OCI-LY1 (cell line): ENCODE measurements at regions not wholly inside any gene's neighbourhood (a gene's known extent, or its start where the extent isn't known, plus 50 kb on each side); places are given as distances from the start of the nearest gene placed in this dataset.

ENCODE experiments used
- H2AFZ ChIP-seq: fragments of 200-600 bp; sonication (generic), shearing (Covaris generic); 2 replicates; pipeline ENCODE4 v1.6.0; 2014; ENCODE audit warnings: antibody characterized with exemption, mild to moderate bottlenecking, low read length
- H3F3A ChIP-seq: fragments of 200-600 bp; sonication (generic), shearing (Covaris generic); 2 replicates; pipeline ENCODE4 v1.6.0; 2014; ENCODE audit warnings: mild to moderate bottlenecking, antibody characterized with exemption, low read length, moderate library complexity; ENCODE audit not compliant: insufficient read depth
- H3K27ac ChIP-seq: fragments of 200-600 bp; sonication (generic); 2 replicates; pipeline ENCODE4 v1.5.1; 2014; ENCODE audit warnings: low read length, mixed run types, mild to moderate bottlenecking, low read depth; ENCODE audit not compliant: poor library complexity, severe bottlenecking
- H3K27me3 ChIP-seq: fragments of 200-600 bp; sonication (generic); 2 replicates; pipeline ENCODE4 v1.6.0; 2014; ENCODE audit warnings: antibody characterized with exemption, mild to moderate bottlenecking, low read length, moderate library complexity; ENCODE audit not compliant: insufficient read depth
- H3K36me3 ChIP-seq: fragments of 200-600 bp; sonication (generic); 2 replicates; pipeline ENCODE4 v1.6.1; 2014; ENCODE audit warnings: mild to moderate bottlenecking, antibody characterized with exemption, low read length, moderate library complexity, mixed read lengths; ENCODE audit not compliant: insufficient read depth
- H3K4me1 ChIP-seq: fragments of 200-600 bp; sonication (generic); 2 replicates; pipeline ENCODE4 v1.5.1; 2014; ENCODE audit warnings: mild to moderate bottlenecking, low read length, moderate library complexity; ENCODE audit not compliant: insufficient read depth, severe bottlenecking
- H3K4me2 ChIP-seq: fragments of 200-600 bp; sonication (generic), shearing (Covaris generic); 2 replicates; pipeline ENCODE4 v1.6.1; 2014; ENCODE audit warnings: low read length
- H3K4me3 ChIP-seq: fragments of 200-600 bp; sonication (generic); 2 replicates; pipeline ENCODE4 v1.5.1; 2014; ENCODE audit warnings: low read length, low read depth, mild to moderate bottlenecking, mixed read lengths; ENCODE audit not compliant: poor library complexity, severe bottlenecking
- H3K79me2 ChIP-seq: fragments of 200-600 bp; shearing (Covaris generic); 2 replicates; pipeline ENCODE4 v1.6.1; 2016; ENCODE audit warnings: mixed run types, low read length, mixed read lengths; ENCODE audit not compliant: insufficient read depth
- H3K9ac ChIP-seq: fragments of 200-600 bp; sonication (generic), shearing (Covaris generic); 2 replicates; pipeline ENCODE4 v1.6.1; 2014; ENCODE audit warnings: mild to moderate bottlenecking, low read length, mixed read lengths
- H3K9me2 ChIP-seq: fragments of 200-600 bp; sonication (generic), shearing (Covaris generic); 2 replicates; pipeline ENCODE4 v1.6.1; 2014; ENCODE audit warnings: low read depth, mild to moderate bottlenecking, low read length, mixed read lengths
- H3K9me3 ChIP-seq: fragments of 200-600 bp; shearing (Covaris generic); 2 replicates; pipeline ENCODE4 v1.6.1; 2014; ENCODE audit warnings: low read length, mixed read lengths
- H4K20me1 ChIP-seq: fragments of 200-600 bp; sonication (generic), shearing (Covaris generic); 2 replicates; pipeline ENCODE4 v1.6.0; 2016; ENCODE audit warnings: mild to moderate bottlenecking, low read length; ENCODE audit not compliant: insufficient read depth
- EZH2 ChIP-seq: fragments of 200-600 bp; sonication (generic), shearing (Covaris generic); IDR thresholded peaks from 2 replicates; pipeline ENCODE4 v1.8.0; 2017; ENCODE audit warnings: borderline replicate concordance, mixed run types, mild to moderate bottlenecking, antibody characterized with exemption, low read length, moderate library complexity, mixed read lengths
- TF ChIP-seq, protein P1 (sequence below): fragments of 200-600 bp; sonication (generic), shearing (Covaris generic); IDR thresholded peaks from 2 replicates; pipeline ENCODE4 v1.5.1; 2017; ENCODE audit warnings: mild to moderate bottlenecking, antibody characterized with exemption, low read length, moderate library complexity, mixed read lengths

DNA sequence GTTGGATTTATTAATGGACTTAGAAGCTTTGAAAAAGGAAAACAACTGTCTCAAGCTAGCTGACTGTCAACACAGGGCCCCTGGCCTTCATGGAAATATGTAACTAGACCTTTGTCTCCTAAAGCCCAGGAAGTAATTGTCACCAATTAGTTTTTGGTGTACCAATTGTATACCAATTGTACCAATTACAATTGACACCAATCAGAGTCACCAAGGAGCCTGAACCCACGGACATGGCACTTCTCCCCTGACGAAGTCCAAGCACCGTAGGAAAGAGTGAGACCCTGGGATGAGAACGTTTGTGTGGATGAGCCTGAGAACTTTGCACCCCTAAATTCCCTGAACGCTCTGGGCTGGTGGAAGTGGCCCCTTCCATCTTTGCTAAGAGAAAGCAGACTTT lies 129.0 kb downstream of the ENGASE start:
- H3K9me3 ChIP-seq = no peaks in the 10 kb centered on the region
- no peak overlapping the region for H3K4me2 ChIP-seq
- no peaks in the 10 kb centered on the region for H3K36me3 ChIP-seq
- no peaks in the 10 kb centered on the region for H3K4me1 ChIP-seq
- no peaks in the 10 kb centered on the region for H4K20me1 ChIP-seq
- no peaks in the 10 kb centered on the region for H3K9me2 ChIP-seq
- no peak overlapping the region for H3K9ac ChIP-seq
- no peak for TF ChIP-seq EZH2
- H3K27ac ChIP-seq = no peak overlapping the region
- no peaks in the 10 kb centered on the region for H3F3A ChIP-seq
- no peak overlapping the region for H3K4me3 ChIP-seq
- no peaks in the 10 kb centered on the region for H3K79me2 ChIP-seq
- no peaks in the 10 kb centered on the region for H3K27me3 ChIP-seq
- no peak overlapping the region for H2AFZ ChIP-seq

DNA sequence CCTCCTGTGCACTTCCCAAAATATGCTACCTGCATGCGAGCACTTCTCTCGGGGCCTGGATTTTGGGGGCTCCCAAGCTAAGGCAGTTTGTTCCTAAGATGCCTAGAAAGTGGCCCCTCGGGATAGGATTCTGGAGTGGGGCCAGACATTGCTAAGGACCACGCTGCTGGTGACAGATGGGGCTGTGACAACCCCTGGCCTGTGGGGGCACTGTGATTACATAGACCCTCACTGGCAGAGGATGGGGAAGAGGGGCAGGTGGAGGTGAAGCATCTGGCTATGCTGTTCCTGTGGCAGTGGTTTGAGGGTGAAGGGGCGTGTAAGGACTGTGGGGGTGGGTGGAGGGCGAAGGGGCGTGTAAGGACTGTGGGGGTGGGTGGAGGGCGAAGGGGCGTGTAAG lies 128.4 kb downstream of the ENGASE start:
- Histone ChIP-seq H3K27ac (no peak overlapping the region), H2AFZ (no peak overlapping the region), H3K9me3 (no peaks in the 10 kb centered on the region), H3K4me1 (no peaks in the 10 kb centered on the region), H3K9me2 (no peaks in the 10 kb centered on the region), H3K4me3 (no peak overlapping the region), H3K79me2 (no peaks in the 10 kb centered on the region), H3K36me3 (no peaks in the 10 kb centered on the region), H3K9ac (no peak overlapping the region), H3K4me2 (no peak overlapping the region), H3F3A (no peaks in the 10 kb centered on the region), H3K27me3 (0 out of 2 replicates have a peak, but pooled peaks cover 4% of the 10 kb centered on the region), H4K20me1 (no peaks in the 10 kb centered on the region)
- no peak for TF ChIP-seq EZH2
- TF ChIP-seq, protein P1, sequence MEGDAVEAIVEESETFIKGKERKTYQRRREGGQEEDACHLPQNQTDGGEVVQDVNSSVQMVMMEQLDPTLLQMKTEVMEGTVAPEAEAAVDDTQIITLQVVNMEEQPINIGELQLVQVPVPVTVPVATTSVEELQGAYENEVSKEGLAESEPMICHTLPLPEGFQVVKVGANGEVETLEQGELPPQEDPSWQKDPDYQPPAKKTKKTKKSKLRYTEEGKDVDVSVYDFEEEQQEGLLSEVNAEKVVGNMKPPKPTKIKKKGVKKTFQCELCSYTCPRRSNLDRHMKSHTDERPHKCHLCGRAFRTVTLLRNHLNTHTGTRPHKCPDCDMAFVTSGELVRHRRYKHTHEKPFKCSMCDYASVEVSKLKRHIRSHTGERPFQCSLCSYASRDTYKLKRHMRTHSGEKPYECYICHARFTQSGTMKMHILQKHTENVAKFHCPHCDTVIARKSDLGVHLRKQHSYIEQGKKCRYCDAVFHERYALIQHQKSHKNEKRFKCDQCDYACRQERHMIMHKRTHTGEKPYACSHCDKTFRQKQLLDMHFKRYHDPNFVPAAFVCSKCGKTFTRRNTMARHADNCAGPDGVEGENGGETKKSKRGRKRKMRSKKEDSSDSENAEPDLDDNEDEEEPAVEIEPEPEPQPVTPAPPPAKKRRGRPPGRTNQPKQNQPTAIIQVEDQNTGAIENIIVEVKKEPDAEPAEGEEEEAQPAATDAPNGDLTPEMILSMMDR = peak; percentile 27; the same call in 1 of the 2 replicates

DNA sequence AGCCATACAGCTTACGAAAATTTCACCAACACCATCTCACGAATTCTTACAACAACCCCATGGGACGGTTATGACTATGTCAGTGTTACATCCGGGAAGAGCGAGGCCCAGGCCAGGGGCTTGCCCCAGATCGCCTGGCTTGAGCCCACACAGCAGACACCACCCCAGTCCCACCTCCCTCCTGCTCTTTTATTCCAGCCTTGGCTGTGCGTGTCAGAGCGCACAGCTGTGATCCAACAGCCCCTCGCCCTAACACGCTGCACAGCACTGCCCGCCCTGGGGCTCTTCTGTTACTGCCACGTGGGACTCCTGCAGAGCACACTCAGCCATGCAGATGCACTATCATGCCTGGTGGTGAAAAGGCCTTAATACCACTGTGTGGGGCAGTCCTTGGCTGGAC lies 127.9 kb downstream of the ENGASE start:
- Histone ChIP-seq H3K4me2 (no peak overlapping the region), H3K9me3 (no peaks in the 10 kb centered on the region), H3K9me2 (no peaks in the 10 kb centered on the region), H3K79me2 (no peaks in the 10 kb centered on the region), H3K4me3 (no peak overlapping the region), H3F3A (no peaks in the 10 kb centered on the region), H3K4me1 (no peaks in the 10 kb centered on the region), H2AFZ (no peak overlapping the region), H4K20me1 (no peaks in the 10 kb centered on the region), H3K36me3 (no peaks in the 10 kb centered on the region), H3K27me3 (0 out of 2 replicates have a peak, but pooled peaks cover 4% of the 10 kb centered on the region), H3K27ac (no peak overlapping the region), H3K9ac (no peak overlapping the region)
- TF ChIP-seq EZH2 = no peak
- TF ChIP-seq, protein P1 = no peak

DNA sequence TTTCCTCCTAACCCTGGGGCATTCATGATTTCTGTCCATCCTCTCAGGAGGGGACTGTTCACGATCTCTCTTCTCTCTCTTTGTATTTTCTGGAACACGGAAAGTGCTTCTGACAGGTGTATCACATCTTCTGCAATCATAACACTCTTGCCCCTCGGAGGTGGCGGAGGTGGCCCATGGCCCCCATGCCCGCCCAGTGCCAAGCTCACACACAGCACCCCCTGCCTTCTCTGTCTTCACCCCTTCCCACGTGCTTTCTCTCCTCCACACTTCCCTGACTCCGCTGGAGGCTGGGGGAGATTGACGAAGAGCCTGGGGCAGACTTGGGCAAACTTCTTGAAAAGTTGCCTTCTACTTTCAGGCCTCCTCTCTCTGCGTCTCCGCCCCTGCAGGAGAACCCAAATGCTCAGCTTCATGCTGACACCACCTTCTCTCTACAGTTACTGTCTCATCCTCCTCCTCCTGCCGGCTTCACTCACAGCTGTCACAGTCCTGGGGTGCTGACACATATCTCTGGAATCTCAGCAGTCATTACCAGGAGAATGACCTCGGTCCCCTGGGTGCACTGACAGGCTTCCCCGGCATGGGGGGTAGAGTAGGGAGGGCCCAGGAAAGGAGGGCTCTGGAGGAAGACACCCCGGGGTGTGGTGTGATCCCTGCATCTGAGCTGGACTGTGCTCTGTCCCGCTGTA lies 127.1 kb downstream of the ENGASE start:
- no peaks in the 10 kb centered on the region for H3K9me2 ChIP-seq
- 0 out of 2 replicates have a peak, but pooled peaks cover 4% of the 10 kb centered on the region for H3K27me3 ChIP-seq
- no peak overlapping the region for H3K4me2 ChIP-seq
- no peaks in the 10 kb centered on the region for H3F3A ChIP-seq
- no peaks in the 10 kb centered on the region for H3K9me3 ChIP-seq
- H3K4me3 ChIP-seq = no peak overlapping the region
- no peak overlapping the region for H3K9ac ChIP-seq
- H4K20me1 ChIP-seq = no peaks in the 10 kb centered on the region
- no peaks in the 10 kb centered on the region for H3K79me2 ChIP-seq
- no peak overlapping the region for H3K27ac ChIP-seq
- no peak overlapping the region for H2AFZ ChIP-seq
- H3K4me1 ChIP-seq = no peaks in the 10 kb centered on the region
- no peaks in the 10 kb centered on the region for H3K36me3 ChIP-seq
- TF ChIP-seq, protein P1 = no peak
- TF ChIP-seq EZH2 = no peak
